Erythroblast (primary cell): ENCODE measurements at regions not wholly inside any gene's neighbourhood (a gene's known extent, or its start where the extent isn't known, plus 50 kb on each side); places are given as distances from the start of the nearest gene placed in this dataset.

Experiments
- DNase-seq, 2 experiments: peaks; one replicate each; lab custom pipeline; 2025; lab: John Stamatoyannopoulos, UW
- GATA1 ChIP-seq: IDR thresholded peaks from 2 replicates; pipeline ENCODE4 v1.6.1; 2011; ENCODE audit warnings: low read depth, mild to moderate bottlenecking, control low read depth, low read length, moderate library complexity
- POLR2A ChIP-seq: IDR thresholded peaks from 2 replicates; pipeline ENCODE4 v1.6.1; 2011; ENCODE audit warnings: mild to moderate bottlenecking, low read length

DNA sequence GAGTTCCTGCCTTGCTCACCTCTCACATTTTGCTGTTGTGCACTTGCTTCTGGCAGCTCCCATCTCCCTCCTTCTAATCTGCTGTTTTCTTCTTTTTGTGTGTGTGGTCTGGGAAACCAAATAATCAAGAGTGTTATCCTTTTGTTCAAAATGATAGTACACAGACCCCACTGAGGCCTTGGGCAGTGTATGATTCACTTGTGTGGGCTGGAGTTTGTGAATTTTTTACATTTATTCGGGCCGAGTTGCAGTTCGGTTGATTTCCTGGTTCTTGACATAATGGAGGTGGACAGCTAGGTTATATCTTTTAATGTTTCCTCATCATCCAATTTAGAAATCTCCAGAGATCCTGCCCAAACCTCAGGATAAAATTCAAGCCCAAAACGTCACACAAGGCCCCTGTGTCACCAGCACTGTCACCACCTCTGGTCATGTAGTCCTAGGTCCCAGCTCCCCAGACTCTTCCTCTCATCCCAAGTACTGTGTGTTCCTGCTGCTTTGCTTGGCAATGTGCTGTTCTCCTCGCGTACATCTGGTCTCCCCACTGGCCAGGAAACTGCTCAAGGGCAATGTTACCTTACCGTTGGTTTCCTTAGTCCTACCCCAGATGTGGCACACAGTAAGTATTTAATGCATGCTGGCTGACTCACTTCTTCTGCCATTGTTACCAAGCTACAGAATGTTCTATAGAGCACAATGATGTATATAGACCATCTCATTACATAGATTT, 55.7 kb upstream of the PHACTR2 start:
- no peak for TF ChIP-seq POLR2A
- no peak for TF ChIP-seq GATA1
- no peak for DNase-seq

DNA sequence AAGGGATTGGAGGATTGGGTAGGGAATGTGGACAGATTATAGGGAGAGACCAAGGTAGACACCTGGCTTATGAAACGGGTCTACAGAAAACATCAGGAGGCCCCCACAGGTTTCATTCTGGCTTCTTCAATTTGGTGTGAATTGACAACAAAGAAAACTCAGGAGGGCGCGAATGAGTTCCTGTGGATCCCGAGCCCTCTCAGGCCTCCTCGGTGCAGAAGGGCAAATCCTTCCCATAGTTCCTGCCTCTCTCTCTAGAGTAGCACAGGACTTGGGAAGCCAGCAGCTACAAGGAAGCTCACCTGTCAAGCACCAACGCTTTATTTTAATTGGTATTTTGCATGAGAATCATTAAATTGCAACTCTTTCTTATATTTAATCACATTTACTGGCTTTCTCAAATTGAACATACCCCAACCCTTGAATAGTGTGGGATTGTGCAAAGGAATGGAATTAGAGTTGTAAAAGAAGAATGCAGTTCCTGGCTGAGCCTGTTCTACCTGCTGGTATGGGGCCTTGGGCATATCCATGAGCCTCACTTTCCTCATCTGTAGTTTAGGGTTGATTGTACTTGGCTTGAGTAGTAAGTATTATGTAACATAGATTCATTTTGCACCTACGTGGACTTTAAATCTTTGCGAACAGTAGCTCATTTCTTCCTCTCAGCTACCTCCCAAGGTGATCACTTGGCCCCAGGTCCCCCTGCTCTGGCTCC, 56.4 kb upstream of the PHACTR2 start:
- DNase-seq: no peak
- TF ChIP-seq GATA1: no peak
- no peak for TF ChIP-seq POLR2A

DNA sequence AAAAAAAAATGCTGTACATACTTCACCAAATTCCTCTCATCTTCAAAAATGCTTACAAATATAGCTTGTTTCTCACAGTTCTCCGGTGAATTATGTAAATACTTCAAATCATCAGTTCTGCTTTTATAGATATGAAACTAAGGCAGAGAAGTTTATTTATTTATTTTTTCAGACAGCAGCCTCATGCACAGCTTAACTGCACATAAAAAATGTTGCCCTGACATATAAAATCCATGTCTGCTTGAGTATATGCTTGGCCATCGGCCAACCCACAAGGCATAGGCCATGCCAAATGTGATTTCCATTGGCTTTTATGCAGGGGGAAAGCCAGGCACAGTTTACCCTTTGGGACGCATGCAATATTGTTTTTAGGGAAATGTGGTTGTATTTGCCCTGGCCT, 57.3 kb upstream of the PHACTR2 start:
- no peak for DNase-seq

DNA sequence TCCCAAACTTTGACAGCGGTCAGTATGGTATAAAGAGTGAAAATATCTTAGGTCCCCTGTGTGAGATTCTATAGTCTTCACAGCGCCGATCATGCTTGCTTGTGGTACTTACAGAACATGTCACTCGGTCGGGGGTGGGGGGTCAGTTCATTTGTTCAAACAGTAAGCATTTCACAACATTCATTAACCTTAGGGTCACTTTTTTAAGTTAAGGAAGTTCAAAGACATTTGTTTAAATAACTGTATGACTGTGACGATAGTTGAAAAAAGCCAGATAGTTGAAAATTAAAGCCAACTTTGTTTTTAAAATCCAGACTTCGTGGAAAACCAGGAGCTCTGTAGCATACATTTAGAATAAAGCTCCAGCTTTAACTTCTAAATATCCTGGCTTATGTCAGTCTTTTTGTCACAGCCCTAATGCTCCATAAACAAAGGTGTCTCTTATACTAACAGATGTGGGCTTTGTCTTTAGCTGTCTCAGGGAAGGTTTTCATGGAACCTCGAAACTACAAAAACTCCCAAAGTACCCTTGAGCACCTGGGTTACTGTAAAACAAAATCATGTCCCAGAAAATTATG, 57.9 kb upstream of the PHACTR2 start:
- no peak for TF ChIP-seq GATA1
- no peak for DNase-seq

More for the DNA sequence above, 57.3 kb upstream of the PHACTR2 start:
- TF ChIP-seq GATA1: no peak

DNA sequence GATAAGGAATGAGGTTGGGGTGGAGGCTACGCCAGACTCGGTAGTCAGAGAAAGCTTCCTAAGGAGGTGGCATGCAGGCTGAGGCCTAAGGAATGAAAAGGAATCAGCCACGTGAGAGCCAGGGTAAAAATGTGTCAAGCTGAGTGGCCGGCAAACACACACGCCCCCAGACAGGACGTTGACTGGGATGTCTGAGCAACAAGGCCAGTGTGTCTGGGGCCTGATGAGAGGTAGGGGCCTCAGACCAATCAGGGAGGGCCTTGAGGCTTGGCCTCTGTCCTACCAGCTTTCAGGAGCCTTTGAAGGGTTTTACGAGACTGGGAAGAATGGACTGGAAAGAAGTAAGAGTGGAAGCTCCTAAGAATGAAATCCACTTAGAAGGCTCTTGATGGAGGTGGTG, 61.0 kb upstream of the PHACTR2 start:
- DNase-seq: no peak

DNA sequence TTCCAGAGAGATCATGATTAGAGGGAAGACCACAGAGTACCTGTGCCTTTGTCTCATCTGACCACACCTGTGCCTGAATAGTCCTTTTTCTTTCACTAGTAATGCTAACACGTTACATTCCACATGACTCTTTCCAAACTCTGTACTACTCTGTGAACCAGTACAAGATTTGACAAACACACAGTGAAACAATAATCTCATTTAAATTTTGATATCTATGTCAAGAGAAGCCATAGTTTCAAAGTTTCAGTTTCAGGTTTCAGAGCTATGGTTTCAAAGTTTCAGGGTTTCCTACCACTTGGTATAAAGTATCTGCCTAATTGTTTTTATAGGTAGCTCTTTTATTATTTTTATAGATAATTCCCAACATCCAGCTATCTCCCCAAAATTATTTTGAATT, 62.0 kb upstream of the PHACTR2 start:
- no peak for DNase-seq
- TF ChIP-seq POLR2A: no peak
- TF ChIP-seq GATA1: no peak

More for the DNA sequence above, 61.0 kb upstream of the PHACTR2 start:
- TF ChIP-seq GATA1 (no peak), POLR2A (no peak)

DNA sequence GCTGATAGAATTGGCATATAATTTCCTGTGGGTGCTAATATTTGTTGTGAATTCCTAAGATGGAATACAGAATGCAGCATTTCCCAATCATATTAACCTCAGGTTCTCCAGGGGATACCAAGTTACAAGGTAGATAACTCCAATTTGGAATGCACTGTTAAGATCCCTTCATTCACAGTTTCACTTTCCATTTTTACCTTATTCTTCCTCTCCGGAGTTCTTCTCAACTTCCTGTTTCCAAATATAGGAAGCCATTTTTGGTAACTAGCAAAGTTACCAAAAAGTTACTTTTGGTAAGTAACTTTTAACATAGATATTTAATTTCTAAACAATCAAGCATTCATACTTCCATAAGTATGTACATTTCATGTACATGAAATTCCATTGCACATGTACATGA, 63.5 kb upstream of the PHACTR2 start:
- no peak for DNase-seq
- no peak for TF ChIP-seq POLR2A
- TF ChIP-seq GATA1: no peak

DNA sequence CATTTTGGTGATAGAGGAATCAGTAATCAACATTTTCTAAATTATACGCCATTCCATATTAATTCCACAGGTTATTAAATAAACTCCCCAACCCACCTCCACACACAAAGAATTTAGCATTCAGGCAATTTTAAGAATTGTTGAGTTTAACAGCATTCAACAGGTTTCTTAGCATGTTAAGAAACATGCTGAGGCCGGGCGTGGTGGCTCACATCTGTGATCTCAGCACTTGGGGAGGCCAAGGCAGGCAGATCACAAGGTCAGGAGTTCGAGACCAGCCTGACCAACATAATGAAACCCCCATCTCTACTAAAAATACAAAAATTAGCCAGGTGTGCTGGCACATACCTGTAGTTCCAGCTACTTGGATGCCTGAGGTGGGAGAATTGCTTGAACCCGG, 64.0 kb upstream of the PHACTR2 start:
- DNase-seq: no peak
- TF ChIP-seq POLR2A: no peak

DNA sequence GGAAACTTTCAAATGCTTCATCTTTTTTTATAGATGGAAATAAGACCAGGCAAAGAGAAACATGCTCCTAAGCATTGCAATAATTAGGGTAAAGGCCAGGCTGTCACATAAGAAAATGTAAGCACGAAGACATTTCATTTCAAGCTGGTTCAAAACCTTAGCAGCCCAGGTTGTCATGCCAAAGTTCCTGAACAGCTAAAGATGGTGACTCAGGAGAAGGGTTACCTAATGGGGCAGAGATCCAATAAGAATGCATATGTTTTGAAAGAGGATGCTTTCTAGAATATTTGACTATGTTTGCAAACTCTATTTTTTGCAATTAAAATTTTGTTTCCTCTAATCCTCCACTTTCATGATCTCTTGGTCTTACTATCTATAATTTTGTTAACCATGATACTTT, 65.6 kb upstream of the PHACTR2 start:
- TF ChIP-seq POLR2A (no peak), GATA1 (no peak)
- DNase-seq: no peak

DNA sequence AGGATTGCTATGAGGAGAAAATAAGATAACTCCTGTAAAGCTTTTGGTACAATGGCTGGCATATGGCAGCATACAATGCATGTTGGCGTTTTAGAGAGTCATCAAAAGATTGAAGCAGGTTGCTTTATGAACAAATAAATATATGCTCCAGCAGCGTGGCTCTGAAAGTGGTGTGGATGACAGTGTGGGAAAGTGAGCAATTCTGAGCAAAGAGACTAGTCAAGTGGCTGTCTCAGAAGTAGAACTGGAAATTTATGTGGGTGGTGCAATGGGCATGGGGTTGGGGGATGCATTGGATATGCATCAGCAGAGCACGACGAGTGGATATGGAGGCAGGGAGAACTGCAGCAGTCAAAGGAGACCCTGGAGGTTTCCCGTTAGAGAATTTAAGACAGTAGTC, 66.2 kb upstream of the PHACTR2 start:
- no peak for DNase-seq
- TF ChIP-seq POLR2A: no peak
- no peak for TF ChIP-seq GATA1

DNA sequence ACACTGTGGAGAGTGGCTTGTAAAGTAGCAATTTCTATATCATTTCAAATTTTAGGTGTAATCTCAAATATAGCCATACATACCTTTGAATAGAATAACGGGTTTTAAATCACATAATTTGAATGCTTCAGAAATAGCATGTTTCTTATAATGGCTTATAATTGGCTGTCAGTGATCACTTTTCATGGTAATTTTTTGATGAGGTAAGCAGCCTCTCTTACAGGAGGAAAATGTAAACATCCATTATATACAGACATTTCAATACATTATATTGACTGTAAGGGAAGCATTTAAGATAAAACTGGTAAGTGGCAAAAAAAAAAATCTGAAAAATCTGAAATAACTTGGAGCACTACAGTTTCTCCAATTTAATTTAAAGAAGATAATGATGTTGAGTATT, 67.8 kb upstream of the PHACTR2 start:
- no peak for DNase-seq
- TF ChIP-seq POLR2A (no peak), GATA1 (no peak)

DNA sequence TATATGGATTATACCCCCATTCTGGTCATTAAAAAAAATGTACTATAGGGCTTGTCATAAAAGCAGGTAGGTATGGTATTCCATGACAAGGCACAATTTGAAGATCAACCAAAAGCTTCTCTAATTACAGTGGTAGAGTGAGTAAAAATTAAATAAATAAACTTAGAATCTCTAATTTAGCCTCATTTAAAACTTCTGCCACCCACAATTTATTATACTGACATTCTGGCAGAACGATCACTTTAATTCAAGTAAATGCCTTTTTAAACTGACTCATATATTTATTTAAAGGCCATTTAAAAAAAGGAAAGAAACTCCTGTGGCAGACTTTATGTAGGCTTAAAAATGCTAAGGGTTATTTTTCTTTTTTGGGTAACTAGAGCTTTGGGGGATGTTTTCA, 68.3 kb upstream of the PHACTR2 start:
- DNase-seq: no peak

DNA sequence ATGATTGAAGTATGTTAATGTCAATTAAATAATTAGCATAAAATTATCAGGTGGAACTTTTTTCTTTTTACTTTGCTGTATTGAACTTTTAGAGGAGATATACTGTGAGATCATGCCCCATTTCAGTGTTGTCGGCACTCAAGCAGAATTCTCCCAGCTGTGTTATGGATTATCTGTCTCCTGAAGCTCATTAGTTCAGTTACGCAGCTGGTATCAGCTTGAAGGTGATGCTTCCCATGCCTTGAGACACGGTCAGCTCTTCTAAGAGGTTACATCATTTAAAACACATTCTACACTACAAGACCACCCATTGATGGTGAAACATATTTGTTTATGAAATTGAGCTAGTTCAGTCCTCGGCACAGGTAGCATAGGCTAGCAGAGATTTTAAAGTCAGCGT, 68.9 kb upstream of the PHACTR2 start:
- TF ChIP-seq GATA1 (no peak), POLR2A (no peak)
- DNase-seq: no peak

More for the DNA sequence above, 68.3 kb upstream of the PHACTR2 start:
- TF ChIP-seq POLR2A (no peak), GATA1 (no peak)

DNA sequence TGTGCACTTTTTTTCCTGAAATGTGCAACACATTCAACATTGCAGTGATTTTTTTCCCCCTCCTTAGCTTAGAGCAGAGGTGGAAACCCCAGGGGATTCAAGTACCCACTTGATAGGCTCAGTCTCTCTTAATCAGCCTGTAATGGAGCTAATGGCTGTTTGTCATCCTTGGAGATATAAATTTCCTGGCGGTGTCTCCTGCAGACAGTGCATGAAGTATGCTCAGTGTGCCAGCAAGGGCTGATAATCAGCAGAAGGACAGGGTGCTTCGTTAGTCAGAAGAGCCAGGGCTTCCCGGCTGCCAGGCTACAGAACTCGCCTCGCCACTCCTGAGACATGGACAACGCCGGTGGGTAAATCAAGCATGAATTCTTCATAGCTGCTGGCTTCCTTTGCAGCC, 69.8 kb upstream of the PHACTR2 start:
- TF ChIP-seq POLR2A: no peak
- TF ChIP-seq GATA1: no peak
- no peak for DNase-seq

DNA sequence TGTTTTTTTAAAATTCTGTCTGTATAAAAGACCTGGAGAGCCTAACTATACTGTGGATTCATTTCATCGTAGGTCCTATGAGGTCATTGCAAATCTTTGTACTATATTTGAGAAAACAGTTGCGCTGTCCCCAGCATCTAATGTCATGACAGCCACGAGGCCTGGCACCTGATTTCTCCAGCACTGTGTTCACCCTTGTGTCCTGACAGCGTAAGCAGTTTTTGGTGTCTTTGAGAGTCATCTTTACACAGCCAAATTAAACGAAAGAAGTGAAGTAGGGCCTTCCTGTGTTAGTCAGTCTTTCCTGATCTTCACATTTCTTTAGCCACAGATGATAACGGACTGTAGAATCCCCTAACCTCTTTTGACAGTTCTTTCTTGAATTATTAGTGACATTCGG, 70.6 kb upstream of the PHACTR2 start:
- TF ChIP-seq GATA1: no peak
- no peak for TF ChIP-seq POLR2A
- DNase-seq: no peak
